IMR-90 (cell line): ENCODE measurements at regions not wholly inside any gene's neighbourhood (a gene's known extent, or its start where the extent isn't known, plus 50 kb on each side); places are given as distances from the start of the nearest gene placed in this dataset.

Experiments
- CEBPB ChIP-seq: IDR thresholded peaks from 2 replicates; pipeline ENCODE4 v1.6.1; 2012; ENCODE audit warnings: low read depth, low read length, improper control_type of control experiment
- CHD1 ChIP-seq: IDR thresholded peaks from 2 replicates; pipeline ENCODE4 v1.6.1; 2012; ENCODE audit warnings: low read depth, low read length, improper control_type of control experiment
- CTCF ChIP-seq: conservative IDR thresholded peaks from 2 replicates; pipeline ENCODE4 v1.5.1; 2012; ENCODE audit warnings: mild to moderate bottlenecking, low read depth, low read length, improper control_type of control experiment
- MAFK ChIP-seq: IDR thresholded peaks from 2 replicates; pipeline ENCODE4 v1.6.1; 2012; ENCODE audit warnings: low read depth, low read length, improper control_type of control experiment
- MAZ ChIP-seq: IDR thresholded peaks from 2 replicates; pipeline ENCODE4 v1.6.1; 2012; ENCODE audit warnings: low read depth, mild to moderate bottlenecking, low read length, improper control_type of control experiment, moderate library complexity, borderline replicate concordance
- MXI1 ChIP-seq: IDR thresholded peaks from 2 replicates; pipeline ENCODE4 v1.6.1; 2012; ENCODE audit warnings: low read depth, mild to moderate bottlenecking, low read length, moderate library complexity, borderline replicate concordance
- NFE2L2 ChIP-seq: fragments of 150-350 bp; IDR thresholded peaks from 2 replicates; pipeline ENCODE4 v1.6.1; 2016; ENCODE audit warnings: low read depth, mild to moderate bottlenecking, low read length
- POLR2A ChIP-seq: IDR thresholded peaks from 2 replicates; pipeline ENCODE4 v1.6.1; 2012; ENCODE audit warnings: mild to moderate bottlenecking, low read depth, low read length
- RAD21 ChIP-seq: IDR thresholded peaks from 2 replicates; pipeline ENCODE4 v1.6.1; 2012; ENCODE audit warnings: low read length, improper control_type of control experiment
- SMC3 ChIP-seq: fragments of 150-350 bp; IDR thresholded peaks from 2 replicates; pipeline ENCODE4 v1.6.1; 2016; ENCODE audit warnings: low read depth, mild to moderate bottlenecking, antibody characterized with exemption, low read length, moderate library complexity
- TF ChIP-seq, protein P1 (sequence below): fragments of 150-350 bp; IDR thresholded peaks from 2 replicates; pipeline ENCODE4 v1.6.1; 2016; ENCODE audit warnings: low read depth, mild to moderate bottlenecking, low read length, moderate library complexity, borderline replicate concordance
- TF ChIP-seq, protein P2 (sequence below): fragments of 150-350 bp; IDR thresholded peaks from 2 replicates; pipeline ENCODE4 v1.6.1; 2017; ENCODE audit warnings: mild to moderate bottlenecking, antibody characterized with exemption, low read length, low read depth

DNA sequence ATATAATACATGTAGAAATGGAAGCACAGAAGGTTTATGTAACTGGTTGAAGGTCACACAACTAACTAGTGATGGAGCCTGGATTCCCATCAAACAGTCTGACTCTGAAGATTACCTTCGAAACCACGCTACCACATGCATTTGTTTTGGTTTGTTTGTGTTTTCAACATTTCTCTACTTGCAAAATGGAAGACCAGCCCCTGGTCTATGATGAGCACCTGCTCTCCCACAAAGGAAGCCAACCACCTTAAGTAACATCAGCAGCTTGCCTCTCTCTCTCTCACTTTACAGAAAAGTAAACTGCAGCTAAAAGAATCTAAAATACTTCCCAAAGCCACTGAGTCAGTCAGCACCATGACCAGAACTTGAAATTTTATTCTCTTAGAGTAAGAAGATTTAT lies 186.9 kb upstream of the TMPO start:
- no peak for TF ChIP-seq CTCF
- TF ChIP-seq POLR2A, result no peak
- TF ChIP-seq, protein P1, sequence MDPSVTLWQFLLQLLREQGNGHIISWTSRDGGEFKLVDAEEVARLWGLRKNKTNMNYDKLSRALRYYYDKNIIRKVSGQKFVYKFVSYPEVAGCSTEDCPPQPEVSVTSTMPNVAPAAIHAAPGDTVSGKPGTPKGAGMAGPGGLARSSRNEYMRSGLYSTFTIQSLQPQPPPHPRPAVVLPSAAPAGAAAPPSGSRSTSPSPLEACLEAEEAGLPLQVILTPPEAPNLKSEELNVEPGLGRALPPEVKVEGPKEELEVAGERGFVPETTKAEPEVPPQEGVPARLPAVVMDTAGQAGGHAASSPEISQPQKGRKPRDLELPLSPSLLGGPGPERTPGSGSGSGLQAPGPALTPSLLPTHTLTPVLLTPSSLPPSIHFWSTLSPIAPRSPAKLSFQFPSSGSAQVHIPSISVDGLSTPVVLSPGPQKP, result no peak
- TF ChIP-seq MAZ, result no peak
- TF ChIP-seq SMC3, result no peak
- TF ChIP-seq, protein P2, sequence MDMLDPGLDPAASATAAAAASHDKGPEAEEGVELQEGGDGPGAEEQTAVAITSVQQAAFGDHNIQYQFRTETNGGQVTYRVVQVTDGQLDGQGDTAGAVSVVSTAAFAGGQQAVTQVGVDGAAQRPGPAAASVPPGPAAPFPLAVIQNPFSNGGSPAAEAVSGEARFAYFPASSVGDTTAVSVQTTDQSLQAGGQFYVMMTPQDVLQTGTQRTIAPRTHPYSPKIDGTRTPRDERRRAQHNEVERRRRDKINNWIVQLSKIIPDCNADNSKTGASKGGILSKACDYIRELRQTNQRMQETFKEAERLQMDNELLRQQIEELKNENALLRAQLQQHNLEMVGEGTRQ, result no peak
- TF ChIP-seq CEBPB, result no peak
- no peak for TF ChIP-seq CHD1
- TF ChIP-seq MAFK, result no peak
- no peak for TF ChIP-seq MXI1
- no peak for TF ChIP-seq RAD21
- TF ChIP-seq NFE2L2, result no peak
